ENCODE measurements at regions not wholly inside any gene's neighbourhood (a gene's known extent, or its start where the extent isn't known, plus 50 kb on each side); places are given as distances from the start of the nearest gene placed in this dataset.

DNA sequence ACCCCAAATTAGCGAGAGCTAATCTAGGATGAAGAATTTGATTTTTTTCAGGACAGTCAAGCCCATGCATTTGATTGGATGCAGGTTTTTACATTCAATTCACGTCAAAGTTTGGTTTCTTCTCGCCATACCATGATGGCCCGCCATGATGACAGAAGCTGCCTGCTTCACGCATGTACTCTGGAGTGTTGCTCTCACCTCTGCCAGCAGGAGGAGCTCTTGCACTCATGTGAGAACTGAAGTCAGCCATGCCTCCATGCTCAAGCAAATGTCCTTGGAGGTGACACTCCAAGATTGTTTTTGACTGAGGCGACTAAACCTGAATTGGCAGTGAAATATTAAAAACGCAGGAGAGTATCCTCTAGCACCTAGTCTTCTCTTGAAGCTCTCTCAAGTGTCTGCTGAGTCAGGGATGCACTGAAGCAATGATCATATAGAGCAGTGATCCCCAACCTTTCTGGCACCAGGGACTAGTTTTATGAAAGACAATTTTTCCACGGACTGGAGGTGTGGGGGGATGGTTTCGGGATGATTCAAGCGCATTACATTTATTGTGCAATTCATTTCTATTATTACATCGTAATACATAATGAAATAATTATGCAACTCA, 120.9 kb downstream of the SAMMSON start:
- Histone ChIP-seq H3K4me2 (ENCODE audit: low read length) (peak overlapping the region; percentile 48), H3K9ac (ENCODE audit: low read length) (no peak overlapping the region), H3K79me2 (ENCODE audit: insufficient read depth, low read length) (no peaks in the 10 kb centered on the region), H3K36me3 (ENCODE audit: insufficient read depth, low read length) (no peaks in the 10 kb centered on the region), H3K4me3 (ENCODE audit: low read depth, low read length, poor library complexity, severe bottlenecking) (no peak overlapping the region), H2AFZ (ENCODE audit: low read length) (peak overlapping the region; percentile 20; the same call in 1 of the 2 replicates), H3K9me3 (ENCODE audit: low read length) (no peaks in the 10 kb centered on the region), H3K9me2 (ENCODE audit: low read depth, low read length) (no peaks in the 10 kb centered on the region), H3K27me3 (ENCODE audit: insufficient read depth, low read length) (no peaks in the 10 kb centered on the region), H4K20me1 (ENCODE audit: insufficient read depth, low read length) (no peaks in the 10 kb centered on the region), H3K27ac (ENCODE audit: low read depth, low read length, poor library complexity, severe bottlenecking) (no peak overlapping the region), H3K4me1 (ENCODE audit: insufficient read depth, low read length, severe bottlenecking) (no peaks in the 10 kb centered on the region), H3F3A (ENCODE audit: insufficient read depth, low read length) (no peaks in the 10 kb centered on the region)
- TF ChIP-seq, protein P1, sequence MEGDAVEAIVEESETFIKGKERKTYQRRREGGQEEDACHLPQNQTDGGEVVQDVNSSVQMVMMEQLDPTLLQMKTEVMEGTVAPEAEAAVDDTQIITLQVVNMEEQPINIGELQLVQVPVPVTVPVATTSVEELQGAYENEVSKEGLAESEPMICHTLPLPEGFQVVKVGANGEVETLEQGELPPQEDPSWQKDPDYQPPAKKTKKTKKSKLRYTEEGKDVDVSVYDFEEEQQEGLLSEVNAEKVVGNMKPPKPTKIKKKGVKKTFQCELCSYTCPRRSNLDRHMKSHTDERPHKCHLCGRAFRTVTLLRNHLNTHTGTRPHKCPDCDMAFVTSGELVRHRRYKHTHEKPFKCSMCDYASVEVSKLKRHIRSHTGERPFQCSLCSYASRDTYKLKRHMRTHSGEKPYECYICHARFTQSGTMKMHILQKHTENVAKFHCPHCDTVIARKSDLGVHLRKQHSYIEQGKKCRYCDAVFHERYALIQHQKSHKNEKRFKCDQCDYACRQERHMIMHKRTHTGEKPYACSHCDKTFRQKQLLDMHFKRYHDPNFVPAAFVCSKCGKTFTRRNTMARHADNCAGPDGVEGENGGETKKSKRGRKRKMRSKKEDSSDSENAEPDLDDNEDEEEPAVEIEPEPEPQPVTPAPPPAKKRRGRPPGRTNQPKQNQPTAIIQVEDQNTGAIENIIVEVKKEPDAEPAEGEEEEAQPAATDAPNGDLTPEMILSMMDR (IDR thresholded peaks at IDR 0.05; ENCODE audit: low read length): peak; percentile 92
- TF ChIP-seq EZH2 (IDR thresholded peaks at IDR 0.05; ENCODE audit: borderline replicate concordance, low read length): no peak

DNA sequence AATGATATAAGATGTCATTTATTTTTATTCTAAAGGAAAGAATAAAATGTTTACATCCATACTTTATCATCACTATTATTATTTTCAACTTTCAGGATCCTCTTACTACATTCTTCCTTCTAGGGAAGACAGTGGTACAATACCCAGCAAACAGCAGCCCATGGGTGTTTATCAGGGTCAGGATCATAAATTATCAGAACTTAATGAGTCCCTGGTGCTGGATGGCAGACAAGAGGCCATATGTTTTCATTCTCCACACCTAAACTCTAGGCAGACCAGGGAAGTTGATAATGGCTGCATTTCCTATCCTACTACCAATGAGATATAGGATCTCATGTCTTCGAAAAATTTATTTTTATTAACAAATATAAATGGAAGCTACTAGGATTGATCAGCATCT, 127.7 kb downstream of the SAMMSON start:
- Histone ChIP-seq H3K9me3 (ENCODE audit: low read length) (no peaks in the 10 kb centered on the region), H3K36me3 (ENCODE audit: insufficient read depth, low read length) (no peaks in the 10 kb centered on the region), H3K9ac (ENCODE audit: low read length) (no peak overlapping the region), H3F3A (ENCODE audit: insufficient read depth, low read length) (no peaks in the 10 kb centered on the region), H3K4me1 (ENCODE audit: insufficient read depth, low read length, severe bottlenecking) (no peaks in the 10 kb centered on the region), H2AFZ (ENCODE audit: low read length) (no peak overlapping the region), H3K4me2 (ENCODE audit: low read length) (no peak overlapping the region), H3K9me2 (ENCODE audit: low read depth, low read length) (no peaks in the 10 kb centered on the region), H3K4me3 (ENCODE audit: low read depth, low read length, poor library complexity, severe bottlenecking) (no peak overlapping the region), H4K20me1 (ENCODE audit: insufficient read depth, low read length) (no peaks in the 10 kb centered on the region), H3K79me2 (ENCODE audit: insufficient read depth, low read length) (no peaks in the 10 kb centered on the region), H3K27me3 (ENCODE audit: insufficient read depth, low read length) (no peaks in the 10 kb centered on the region), H3K27ac (ENCODE audit: low read depth, low read length, poor library complexity, severe bottlenecking) (no peak overlapping the region)
- TF ChIP-seq, protein P1 (IDR thresholded peaks at IDR 0.05; ENCODE audit: low read length): no peak

DNA sequence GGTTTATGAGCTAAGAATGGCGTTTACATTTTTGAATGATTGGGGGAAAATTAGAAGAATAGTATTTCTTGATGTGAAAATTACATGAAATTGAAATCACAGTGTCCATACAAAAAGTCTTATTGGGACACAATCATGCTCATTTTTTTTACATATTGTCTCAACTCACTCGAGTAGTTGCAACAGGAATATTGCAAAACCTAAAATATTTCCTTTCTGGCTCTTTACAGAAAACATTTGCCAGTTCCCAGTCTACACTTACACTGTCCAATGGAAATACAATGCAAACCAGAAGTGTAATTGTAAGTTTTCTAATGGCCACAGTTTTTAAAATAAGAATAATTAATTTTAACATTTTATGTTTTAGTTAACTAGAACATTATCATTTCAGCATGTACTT, 137.8 kb downstream of the SAMMSON start:
- no peak overlapping the region for H3K4me3 ChIP-seq (ENCODE audit: low read depth, low read length, poor library complexity, severe bottlenecking)
- no peaks in the 10 kb centered on the region for H3F3A ChIP-seq (ENCODE audit: insufficient read depth, low read length)
- no peak overlapping the region for H2AFZ ChIP-seq (ENCODE audit: low read length)
- no peak for TF ChIP-seq EZH2 (IDR thresholded peaks at IDR 0.05; ENCODE audit: borderline replicate concordance, low read length)
- TF ChIP-seq, protein P1 (IDR thresholded peaks at IDR 0.05; ENCODE audit: low read length): no peak
- no peaks in the 10 kb centered on the region for H3K9me2 ChIP-seq (ENCODE audit: low read depth, low read length)
- H3K36me3 ChIP-seq (ENCODE audit: insufficient read depth, low read length): no peaks in the 10 kb centered on the region
- no peaks in the 10 kb centered on the region for H3K9me3 ChIP-seq (ENCODE audit: low read length)
- H3K27ac ChIP-seq (ENCODE audit: low read depth, low read length, poor library complexity, severe bottlenecking): no peak overlapping the region
- no peaks in the 10 kb centered on the region for H3K4me1 ChIP-seq (ENCODE audit: insufficient read depth, low read length, severe bottlenecking)
- no peaks in the 10 kb centered on the region for H3K27me3 ChIP-seq (ENCODE audit: insufficient read depth, low read length)
- no peak overlapping the region for H3K9ac ChIP-seq (ENCODE audit: low read length)
- no peak overlapping the region for H3K4me2 ChIP-seq (ENCODE audit: low read length)
- H4K20me1 ChIP-seq (ENCODE audit: insufficient read depth, low read length): no peaks in the 10 kb centered on the region
- no peaks in the 10 kb centered on the region for H3K79me2 ChIP-seq (ENCODE audit: insufficient read depth, low read length)

Data from OCI-LY1 (cell line).